CD14-positive monocyte (primary cell): ENCODE measurements at regions not wholly inside any gene's neighbourhood (a gene's known extent, or its start where the extent isn't known, plus 50 kb on each side); places are given as distances from the start of the nearest gene placed in this dataset.
A peak's percentile ranks its signal among the peaks of the same experiment; 100 is the strongest.

Experiments
- DNase-seq, 3 donors: peaks; one replicate each; pipeline ENCODE4 v3.0.0-alpha.2; 2011 to 2022
- H2AFZ ChIP-seq: 2 replicates; pipeline ENCODE4 v1.6.0; 2012; ENCODE audit warnings: mild to moderate bottlenecking, low read depth, low read length, inconsistent platforms; ENCODE audit not compliant: insufficient read depth, poor library complexity, severe bottlenecking
- H3K27ac ChIP-seq, 2 donors: 1 replicate in 1 of 2; 2 replicates in 1 of 2; pipeline ENCODE4 v1.5.1; 2012 to 2013; ENCODE audit warnings: low read length in 2 of 2, control low read depth in 1 of 2, inconsistent platforms in 1 of 2, low read depth in 1 of 2, mild to moderate bottlenecking in 1 of 2
- H3K27me3 ChIP-seq, 2 donors: one replicate each; pipeline versions ENCODE4 v1.6.0 to v1.6.1; 2011 to 2013; ENCODE audit warnings: low read length in 2 of 2; ENCODE audit not compliant: control insufficient read depth in 2 of 2, insufficient read depth in 2 of 2
- H3K36me3 ChIP-seq, 2 donors: replicated peaks in 1 of 2; 1 replicate in 1 of 2; 2 replicates in 1 of 2; pipeline versions ENCODE4 v1.5.1 to v1.6.1; 2012 to 2013; ENCODE audit warnings: low read length in 2 of 2, control low read depth in 1 of 2, inconsistent platforms in 1 of 2, mild to moderate bottlenecking in 1 of 2; ENCODE audit not compliant: insufficient read depth in 2 of 2, control insufficient read depth in 1 of 2
- H3K4me1 ChIP-seq, 2 donors: 1 replicate in 1 of 2; 2 replicates in 1 of 2; pipeline versions ENCODE4 v1.5.1 to v1.6.1; 2012 to 2013; ENCODE audit warnings: low read length in 2 of 2, control low read depth in 1 of 2, inconsistent platforms in 1 of 2, mild to moderate bottlenecking in 1 of 2, moderate library complexity in 1 of 2; ENCODE audit not compliant: insufficient read depth in 2 of 2, control insufficient read depth in 1 of 2
- H3K4me2 ChIP-seq: replicated peaks from 2 replicates; pipeline ENCODE3; 2012; ENCODE audit warnings: low read length, moderate library complexity, mild to moderate bottlenecking; ENCODE audit not compliant: poor library complexity, severe bottlenecking; ENCODE audit errors: extremely low read depth
- H3K4me3 ChIP-seq, 3 experiments: fragments of 200-600 bp in 1 of 3; sonication (generic) in 1 of 3; replicated peaks in 1 of 3; 1 replicate in 2 of 3; 2 replicates in 1 of 3; pipeline ENCODE4 v1.5.1; 2011 to 2013; ENCODE audit warnings: low read length in 3 of 3, mild to moderate bottlenecking in 3 of 3, control low read depth in 2 of 3, low read depth in 2 of 3, inconsistent platforms in 1 of 3, moderate library complexity in 1 of 3
- H3K79me2 ChIP-seq: 2 replicates; pipeline ENCODE4 v1.6.0; 2012; ENCODE audit warnings: mild to moderate bottlenecking, control low read depth, inconsistent platforms, low read length, moderate library complexity; ENCODE audit not compliant: insufficient read depth
- H3K9ac ChIP-seq: 2 replicates; pipeline ENCODE4 v1.6.0; 2017; ENCODE audit warnings: low read length, mild to moderate bottlenecking; ENCODE audit not compliant: insufficient read depth, poor library complexity, severe bottlenecking
- H3K9me3 ChIP-seq, 2 donors: replicated peaks in 1 of 2; 1 replicate in 1 of 2; 2 replicates in 1 of 2; pipeline versions ENCODE4 v1.5.1 to v1.6.1; 2012 to 2013; ENCODE audit warnings: low read length in 2 of 2, control low read depth in 1 of 2; ENCODE audit not compliant: control insufficient read depth in 1 of 2, insufficient read depth in 1 of 2
- H4K20me1 ChIP-seq: 2 replicates; pipeline ENCODE4 v1.6.0; 2012; ENCODE audit warnings: mild to moderate bottlenecking, low read length, control low read depth, moderate library complexity; ENCODE audit not compliant: insufficient read depth
- H3K27ac Mint-ChIP-seq, 7 donors: one replicate each; pipeline ENCODE4 v1.8.0; 2020; ENCODE audit warnings: mild to moderate bottlenecking in 7 of 7, mixed read lengths in 7 of 7, moderate library complexity in 6 of 7, inconsistent platforms in 2 of 7
- H3K27me3 Mint-ChIP-seq, 3 donors: one replicate each; pipeline ENCODE4 v1.8.0; 2021 to 2022; ENCODE audit warnings: low read depth in 3 of 3, mild to moderate bottlenecking in 3 of 3, mixed read lengths in 3 of 3, moderate library complexity in 3 of 3, inconsistent platforms in 1 of 3
- H3K36me3 Mint-ChIP-seq, 2 donors: one replicate each; pipeline ENCODE4 v1.8.0; 2020; ENCODE audit warnings: mixed read lengths in 2 of 2, inconsistent platforms in 1 of 2, mild to moderate bottlenecking in 1 of 2
- H3K4me1 Mint-ChIP-seq: one replicate; pipeline ENCODE4 v1.8.0; 2020; ENCODE audit warnings: mild to moderate bottlenecking, mixed read lengths
- H3K4me3 Mint-ChIP-seq, 2 donors: one replicate each; pipeline ENCODE4 v1.8.0; 2020; ENCODE audit warnings: mild to moderate bottlenecking in 2 of 2, mixed read lengths in 2 of 2, moderate library complexity in 1 of 2
- H3K9me3 Mint-ChIP-seq, 7 donors: one replicate each; pipeline ENCODE4 v1.8.0; 2020 to 2022; ENCODE audit warnings: mixed read lengths in 7 of 7, mild to moderate bottlenecking in 6 of 7, moderate library complexity in 6 of 7, inconsistent platforms in 2 of 7
- CTCF ChIP-seq: fragments of 200-600 bp; IDR thresholded peaks from one replicate; pipeline ENCODE4 v1.8.0; 2022; ENCODE audit warnings: antibody characterized with exemption, mild to moderate bottlenecking
- WGBS: methylation state at CpG from one replicate; pipeline ENCODE4 v1.1.5; 2013; ENCODE audit warnings: missing lambda C conversion rate; ENCODE audit not compliant: insufficient coverage; 5-methylcytosine and 5-hydroxymethylcytosine counted together
- intact Hi-C, 2 donors: fragments of 100-400 bp; cut with micrococcal nuclease; formaldehyde crosslinking; loops; one replicate each; pipeline versions ENCODE4 v1.15.0 to v1.15.1; 2023

- H3K4me3 ChIP-seq = no peak overlapping the region
- 51% methylated on average over 5 of the region's 10 CpGs for WGBS
Measured at GRCh38 chr19:28880735-28881401, 332.1 kb downstream of the UQCRFS1 start.

GRCh38 chr19:28878862-28879566 is 333.9 kb downstream of the UQCRFS1 start:
- peaks cover 3 to 8% (median 5%) of the 10 kb centered on the region in 3 donors for H3K27me3 Mint-ChIP-seq
- intact Hi-C loops = loop anchor here in 1 of 2 donors (2.0 kb wide), 1 partner anchor 412 kb away; no protein-coding TSS in a partner anchor
- TF ChIP-seq CTCF = peak; percentile 78
- Histone ChIP-seq H3K4me1 (no peaks in the 10 kb centered on the region), H3K36me3 (no peaks in the 10 kb centered on the region), H4K20me1 (no peaks in the 10 kb centered on the region), H3K27ac (no peak overlapping the region), H3K79me2 (no peaks in the 10 kb centered on the region), H3K9me3 (no peaks in the 10 kb centered on the region), H3K27me3 (no peaks in the 10 kb centered on the region), H3K9ac (no peak overlapping the region), H3K4me2 (no peak overlapping the region), H3K4me3 (no peak overlapping the region), H2AFZ (no peak overlapping the region)
- H3K4me1 Mint-ChIP-seq = no peaks in the 10 kb centered on the region
- H3K4me3 Mint-ChIP-seq = no peak overlapping the region
- no peaks in the 10 kb centered on the region for H3K9me3 Mint-ChIP-seq
- peak; percentile 19 to 54 (median 39) for DNase-seq
- 38% methylated on average over 8 of the region's 11 CpGs for WGBS
- no peak overlapping the region for H3K27ac Mint-ChIP-seq
- H3K36me3 Mint-ChIP-seq = no peaks in the 10 kb centered on the region

More at GRCh38 chr19:28880735-28881401, 332.1 kb downstream of the UQCRFS1 start:
- Histone ChIP-seq H3K27ac (no peak overlapping the region), H3K27me3 (no peaks in the 10 kb centered on the region), H3K4me2 (no peak overlapping the region), H3K36me3 (no peaks in the 10 kb centered on the region), H3K9ac (no peak overlapping the region), H4K20me1 (no peaks in the 10 kb centered on the region), H3K9me3 (no peaks in the 10 kb centered on the region), H3K4me1 (no peaks in the 10 kb centered on the region), H2AFZ (no peak overlapping the region), H3K79me2 (no peaks in the 10 kb centered on the region)
- intact Hi-C loops = no loop called here
- Mint-ChIP-seq H3K4me3 (no peak overlapping the region), H3K27ac (no peak overlapping the region), H3K27me3 (peaks cover 3 to 8% (median 7%) of the 10 kb centered on the region in 3 donors), H3K36me3 (no peaks in the 10 kb centered on the region), H3K4me1 (no peaks in the 10 kb centered on the region), H3K9me3 (no peaks in the 10 kb centered on the region)
- no peak for DNase-seq
- TF ChIP-seq CTCF = no peak
